ENCODE measurements at regions not wholly inside any gene's neighbourhood (a gene's known extent, or its start where the extent isn't known, plus 50 kb on each side); places are given as distances from the start of the nearest gene placed in this dataset.
"Not testable (repeated sequence)": the region's sequence is repeated elsewhere in the genome, so short reads cannot be mapped to it uniquely, and the experiment has no call there.

- DNase-seq = no peak
These were observed 301.4 kb upstream of the AADAT start for GRCh38 chr4:170391066-170391740.

GRCh38 chr4:170389411-170389810 is 299.7 kb upstream of the AADAT start:
- DNase-seq = no peak

- DNase-seq = no peak
These were observed 298.5 kb upstream of the AADAT start for GRCh38 chr4:170388255-170388654.

GRCh38 chr4:170386971-170387370 is 297.2 kb upstream of the AADAT start:
- DNase-seq = no peak

- DNase-seq = no peak
These were observed 296.8 kb upstream of the AADAT start for GRCh38 chr4:170386511-170386910.

- DNase-seq = no peak
These were observed 285.0 kb upstream of the AADAT start for GRCh38 chr4:170374770-170375169.

- DNase-seq = no peak
These were observed 259.2 kb upstream of the AADAT start for GRCh38 chr4:170348945-170349344.

- not testable (repeated sequence) for DNase-seq
These were observed 257.4 kb upstream of the AADAT start for GRCh38 chr4:170347191-170347590.

GRCh38 chr4:170339522-170339921 is 249.8 kb upstream of the AADAT start:
- DNase-seq = no peak

- DNase-seq = no peak
These were observed 246.6 kb upstream of the AADAT start for GRCh38 chr4:170336238-170336775.

- DNase-seq = no peak
These were observed 235.8 kb upstream of the AADAT start for GRCh38 chr4:170325599-170325998.

- no peak for DNase-seq
These were observed 233.9 kb upstream of the AADAT start for GRCh38 chr4:170323623-170324022.

- no peak for DNase-seq
These were observed 217.4 kb upstream of the AADAT start for GRCh38 chr4:170307182-170307581.

GRCh38 chr4:170306208-170306607 is 216.5 kb upstream of the AADAT start:
- DNase-seq = no peak

GRCh38 chr4:170305627-170306026 is 215.9 kb upstream of the AADAT start:
- no peak for DNase-seq

GRCh38 chr4:170281027-170281426 is 191.3 kb upstream of the AADAT start:
- DNase-seq = no peak

GRCh38 chr4:170278460-170278859 is 188.7 kb upstream of the AADAT start:
- DNase-seq = no peak

- DNase-seq = no peak
These were observed 184.9 kb upstream of the AADAT start for GRCh38 chr4:170274616-170275015.

GRCh38 chr4:170272959-170273358 is 183.2 kb upstream of the AADAT start:
- DNase-seq = no peak

GRCh38 chr4:170271723-170272122 is 182.0 kb upstream of the AADAT start:
- DNase-seq = no peak

- no peak for DNase-seq
These were observed 180.9 kb upstream of the AADAT start for GRCh38 chr4:170270628-170271027.

- DNase-seq = no peak
These were observed 180.2 kb upstream of the AADAT start for GRCh38 chr4:170269950-170270349.

GRCh38 chr4:170259631-170260153 is 169.9 kb upstream of the AADAT start:
- DNase-seq = peak; percentile 64

- no peak for DNase-seq
These were observed 167.1 kb upstream of the AADAT start for GRCh38 chr4:170256807-170257206.

GRCh38 chr4:170248576-170248975 is 158.8 kb upstream of the AADAT start:
- DNase-seq = no peak
